ENCODE measurements at regions not wholly inside any gene's neighbourhood (a gene's known extent, or its start where the extent isn't known, plus 50 kb on each side); places are given as distances from the start of the nearest gene placed in this dataset.

DNA sequence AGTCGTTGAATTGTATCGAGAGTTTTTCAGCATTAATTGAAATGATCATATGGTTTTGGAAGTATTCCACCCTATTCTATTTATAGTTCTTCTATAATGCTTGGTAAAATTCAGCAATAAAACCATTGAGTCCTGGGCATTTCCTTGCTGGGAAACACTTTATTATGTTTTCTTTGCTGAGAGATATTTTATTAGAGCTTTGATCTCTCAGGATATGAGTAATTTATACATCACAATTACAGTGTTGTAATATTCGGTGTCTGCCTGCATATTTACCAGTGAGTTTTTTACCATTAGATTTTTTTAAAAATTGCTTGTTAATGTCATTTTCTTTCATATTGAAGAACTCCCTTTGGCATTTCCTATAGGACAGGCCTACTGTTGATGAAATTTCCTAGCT is 402.7 kb upstream of the FSIP2 start:
- no peaks in the 10 kb centered on the region for H3K9me3 ChIP-seq
- DNase-seq, result no peak
- intact Hi-C loops (cut with DNase I), result no loop called here
- H3K36me3 ChIP-seq, result no peaks in the 10 kb centered on the region
- H3K27ac ChIP-seq, result no peak overlapping the region
- H3K27me3 ChIP-seq, result no peaks in the 10 kb centered on the region
- no peaks in the 10 kb centered on the region for H3K4me1 ChIP-seq
- no peak overlapping the region for H3K4me3 ChIP-seq
- TF ChIP-seq, protein P1, sequence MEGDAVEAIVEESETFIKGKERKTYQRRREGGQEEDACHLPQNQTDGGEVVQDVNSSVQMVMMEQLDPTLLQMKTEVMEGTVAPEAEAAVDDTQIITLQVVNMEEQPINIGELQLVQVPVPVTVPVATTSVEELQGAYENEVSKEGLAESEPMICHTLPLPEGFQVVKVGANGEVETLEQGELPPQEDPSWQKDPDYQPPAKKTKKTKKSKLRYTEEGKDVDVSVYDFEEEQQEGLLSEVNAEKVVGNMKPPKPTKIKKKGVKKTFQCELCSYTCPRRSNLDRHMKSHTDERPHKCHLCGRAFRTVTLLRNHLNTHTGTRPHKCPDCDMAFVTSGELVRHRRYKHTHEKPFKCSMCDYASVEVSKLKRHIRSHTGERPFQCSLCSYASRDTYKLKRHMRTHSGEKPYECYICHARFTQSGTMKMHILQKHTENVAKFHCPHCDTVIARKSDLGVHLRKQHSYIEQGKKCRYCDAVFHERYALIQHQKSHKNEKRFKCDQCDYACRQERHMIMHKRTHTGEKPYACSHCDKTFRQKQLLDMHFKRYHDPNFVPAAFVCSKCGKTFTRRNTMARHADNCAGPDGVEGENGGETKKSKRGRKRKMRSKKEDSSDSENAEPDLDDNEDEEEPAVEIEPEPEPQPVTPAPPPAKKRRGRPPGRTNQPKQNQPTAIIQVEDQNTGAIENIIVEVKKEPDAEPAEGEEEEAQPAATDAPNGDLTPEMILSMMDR (IDR thresholded peaks at IDR 0.05), result no peak
- TF ChIP-seq POLR2AphosphoS5 (IDR thresholded peaks at IDR 0.05), result no peak
- TF ChIP-seq POLR2A (IDR thresholded peaks at IDR 0.05), result no peak
- TF ChIP-seq EP300 (IDR thresholded peaks at IDR 0.05), result no peak
- 15 to 74% methylated on average over 3 of the region's 3 CpGs for WGBS, 2 donors

GRCh38 chr2:185337033-185337432 is 401.6 kb upstream of the FSIP2 start:
- TF ChIP-seq POLR2AphosphoS5 (IDR thresholded peaks at IDR 0.05), result no peak
- TF ChIP-seq, protein P1 (IDR thresholded peaks at IDR 0.05), result no peak
- TF ChIP-seq POLR2A (IDR thresholded peaks at IDR 0.05), result no peak
- TF ChIP-seq EP300 (IDR thresholded peaks at IDR 0.05), result no peak
- no peaks in the 10 kb centered on the region for H3K36me3 ChIP-seq
- no peaks in the 10 kb centered on the region for H3K4me1 ChIP-seq
- no peaks in the 10 kb centered on the region for H3K9me3 ChIP-seq
- H3K27ac ChIP-seq, result no peak overlapping the region
- H3K4me3 ChIP-seq, result no peak overlapping the region
- no peak for DNase-seq
- intact Hi-C loops (cut with DNase I), result no loop called here
- WGBS, 2 donors, result 87 to 88% methylated on average over 1 of the region's 1 CpG
- H3K27me3 ChIP-seq, result no peaks in the 10 kb centered on the region

- WGBS, 2 donors, result 94 to 95% methylated on average over 2 of the region's 2 CpGs
- Histone ChIP-seq H3K27me3 (no peaks in the 10 kb centered on the region), H3K4me1 (no peaks in the 10 kb centered on the region), H3K4me3 (no peak overlapping the region), H3K36me3 (no peaks in the 10 kb centered on the region), H3K9me3 (no peaks in the 10 kb centered on the region), H3K27ac (no peak overlapping the region)
- TF ChIP-seq, protein P1 (IDR thresholded peaks at IDR 0.05), result no peak
- no peak for TF ChIP-seq POLR2A (IDR thresholded peaks at IDR 0.05)
- TF ChIP-seq EP300 (IDR thresholded peaks at IDR 0.05), result no peak
- TF ChIP-seq POLR2AphosphoS5 (IDR thresholded peaks at IDR 0.05), result no peak
- DNase-seq, result no peak
- intact Hi-C loops (cut with DNase I), result no loop called here
Measured at GRCh38 chr2:185338104-185338503, 400.5 kb upstream of the FSIP2 start.

- no peaks in the 10 kb centered on the region for H3K4me1 ChIP-seq
- no peaks in the 10 kb centered on the region for H3K9me3 ChIP-seq
- DNase-seq, result no peak
- intact Hi-C loops (cut with DNase I), result no loop called here
- WGBS, 2 donors, result 50 to 74% methylated on average over 2 of the region's 2 CpGs
- H3K27me3 ChIP-seq, result no peaks in the 10 kb centered on the region
- H3K36me3 ChIP-seq, result no peaks in the 10 kb centered on the region
- TF ChIP-seq POLR2AphosphoS5 (IDR thresholded peaks at IDR 0.05) (no peak), EP300 (IDR thresholded peaks at IDR 0.05) (no peak)
- TF ChIP-seq, protein P1 (IDR thresholded peaks at IDR 0.05), result no peak
- no peak overlapping the region for H3K4me3 ChIP-seq
- H3K27ac ChIP-seq, result no peak overlapping the region
Measured at GRCh38 chr2:185347445-185347844, 391.2 kb upstream of the FSIP2 start.

- H3K36me3 ChIP-seq, result no peaks in the 10 kb centered on the region
- H3K27ac ChIP-seq, result no peak overlapping the region
- H3K9me3 ChIP-seq, result no peaks in the 10 kb centered on the region
- H3K4me3 ChIP-seq, result no peak overlapping the region
- H3K4me1 ChIP-seq, result no peaks in the 10 kb centered on the region
- intact Hi-C loops (cut with DNase I), result no loop called here
- TF ChIP-seq POLR2A (IDR thresholded peaks at IDR 0.05) (no peak), POLR2AphosphoS5 (IDR thresholded peaks at IDR 0.05) (no peak)
- TF ChIP-seq, protein P1 (IDR thresholded peaks at IDR 0.05), result no peak
- no peaks in the 10 kb centered on the region for H3K27me3 ChIP-seq
- DNase-seq, result no peak
- 51 to 80% methylated on average over 3 of the region's 3 CpGs for WGBS, 2 donors
Measured at GRCh38 chr2:185360776-185361175, 377.8 kb upstream of the FSIP2 start.
